ENCODE measurements at regions not wholly inside any gene's neighbourhood (a gene's known extent, or its start where the extent isn't known, plus 50 kb on each side); places are given as distances from the start of the nearest gene placed in this dataset.

GRCh38 chr7:85972504-85973141 lies 671.1 kb upstream of the GRM3 start:
- Histone ChIP-seq H3K4me1 (no peaks in the 10 kb centered on the region), H3K4me3 (replicated peaks in 1 of 3) (no peak overlapping the region), H3K9me3 (no peaks in the 10 kb centered on the region), H3K27ac (no peak overlapping the region), H3K36me3 (no peaks in the 10 kb centered on the region), H3K27me3 (no peaks in the 10 kb centered on the region)
- TF ChIP-seq CTCF (IDR thresholded peaks at IDR 0.05) (no peak), POLR2A (IDR thresholded peaks at IDR 0.05) (no peak)
- intact Hi-C loops (cut with DNase I), result no loop called here
- DNase-seq, result no peak
- 93 to 97% methylated on average over 9 to 11 of the region's 13 CpGs for WGBS, 2 donors

GRCh38 chr7:85954961-85955360 lies 688.7 kb upstream of the GRM3 start:
- intact Hi-C loops (cut with DNase I), result no loop called here
- Histone ChIP-seq H3K4me3 (replicated peaks in 1 of 3) (no peak overlapping the region), H3K4me1 (no peaks in the 10 kb centered on the region), H3K9me3 (no peaks in the 10 kb centered on the region), H3K36me3 (no peaks in the 10 kb centered on the region), H3K27me3 (no peaks in the 10 kb centered on the region), H3K27ac (no peak overlapping the region)
- WGBS, 2 donors, result 72 to 79% methylated on average over 3 of the region's 3 CpGs
- TF ChIP-seq CTCF (IDR thresholded peaks at IDR 0.05), result no peak
- TF ChIP-seq POLR2A (IDR thresholded peaks at IDR 0.05), result no peak
- DNase-seq, result no peak

DNA sequence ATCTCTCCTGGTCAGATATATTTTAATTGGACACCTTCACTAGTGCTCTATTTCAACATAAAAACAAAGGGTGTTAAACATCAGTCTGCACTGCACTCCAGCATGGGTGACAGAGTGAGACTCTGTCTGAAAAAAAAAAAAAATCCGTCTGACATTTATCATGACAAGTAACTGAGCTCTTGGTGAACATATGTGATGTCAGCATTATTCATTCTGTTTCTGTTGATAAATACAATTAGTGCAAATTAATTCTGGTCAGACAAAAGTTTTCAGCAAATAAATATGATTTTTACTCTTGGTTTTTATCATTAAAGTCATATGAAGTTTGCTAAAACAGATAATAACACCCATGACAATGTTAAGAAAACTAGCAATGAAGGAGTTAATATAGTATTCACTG lies 692.8 kb upstream of the GRM3 start:
- H3K9me3 ChIP-seq, result no peaks in the 10 kb centered on the region
- WGBS, 2 donors, result 74 to 77% methylated on average over 1 of the region's 1 CpG
- intact Hi-C loops (cut with DNase I), result no loop called here
- H3K4me3 ChIP-seq (replicated peaks in 1 of 3), result no peak overlapping the region
- TF ChIP-seq POLR2A (IDR thresholded peaks at IDR 0.05) (no peak), CTCF (IDR thresholded peaks at IDR 0.05) (no peak)
- H3K36me3 ChIP-seq, result no peaks in the 10 kb centered on the region
- no peaks in the 10 kb centered on the region for H3K27me3 ChIP-seq
- no peak overlapping the region for H3K27ac ChIP-seq
- no peak for DNase-seq
- no peaks in the 10 kb centered on the region for H3K4me1 ChIP-seq

DNA sequence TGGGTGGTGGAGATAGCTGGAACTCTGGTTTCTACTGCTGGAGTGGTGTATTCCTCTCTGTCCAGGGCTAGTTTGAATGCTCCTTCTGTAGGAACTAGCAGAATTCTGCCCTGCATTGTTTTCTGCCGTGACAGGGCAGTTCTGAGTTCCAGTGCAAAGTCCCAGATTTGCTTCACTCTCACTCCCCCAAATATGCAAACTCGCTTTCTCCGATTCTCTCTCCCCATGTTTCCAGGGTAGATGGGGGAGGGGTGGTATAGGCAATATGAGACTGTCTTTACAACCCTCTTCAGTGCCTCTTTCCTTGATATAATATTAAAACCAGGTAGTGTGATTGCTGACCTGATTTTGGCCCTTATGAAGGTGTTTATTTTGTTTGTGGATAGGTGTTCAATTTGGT lies 693.3 kb upstream of the GRM3 start:
- no peak overlapping the region for H3K27ac ChIP-seq
- H3K27me3 ChIP-seq, result no peaks in the 10 kb centered on the region
- H3K4me3 ChIP-seq (replicated peaks in 1 of 3), result no peak overlapping the region
- no peaks in the 10 kb centered on the region for H3K36me3 ChIP-seq
- intact Hi-C loops (cut with DNase I), result no loop called here
- WGBS, 2 donors, result 90% methylated on average over 3 of the region's 3 CpGs
- H3K4me1 ChIP-seq, result no peaks in the 10 kb centered on the region
- DNase-seq, result no peak
- H3K9me3 ChIP-seq, result no peaks in the 10 kb centered on the region
- TF ChIP-seq POLR2A (IDR thresholded peaks at IDR 0.05), result no peak
- TF ChIP-seq CTCF (IDR thresholded peaks at IDR 0.05), result no peak

DNA sequence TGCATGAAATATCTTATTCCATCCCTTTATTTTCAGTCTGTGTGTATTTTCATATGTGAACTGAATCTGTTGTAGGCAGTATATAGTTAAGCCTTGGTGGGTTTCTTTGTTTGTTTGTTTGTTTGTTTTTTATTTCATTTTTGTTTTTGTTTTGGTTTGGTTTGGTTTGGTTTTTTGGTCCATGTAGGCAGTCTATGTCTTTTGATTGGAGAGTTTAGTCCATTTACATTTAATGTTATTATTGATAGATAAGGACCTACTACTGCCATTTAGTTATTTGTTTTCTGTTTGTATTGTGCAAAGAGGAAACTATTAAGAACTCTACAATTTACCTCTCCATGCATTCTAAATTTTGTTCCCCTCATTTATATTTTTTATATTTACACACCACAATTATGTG lies 695.9 kb upstream of the GRM3 start:
- Histone ChIP-seq H3K27me3 (no peaks in the 10 kb centered on the region), H3K36me3 (no peaks in the 10 kb centered on the region), H3K4me1 (no peaks in the 10 kb centered on the region), H3K9me3 (no peaks in the 10 kb centered on the region), H3K4me3 (replicated peaks in 1 of 3) (no peak overlapping the region), H3K27ac (no peak overlapping the region)
- intact Hi-C loops (cut with DNase I), result no loop called here
- TF ChIP-seq CTCF (IDR thresholded peaks at IDR 0.05) (no peak), POLR2A (IDR thresholded peaks at IDR 0.05) (no peak)
- DNase-seq, result no peak
